Stomach smooth muscle (tissue), 2 donors: ENCODE measurements at regions not wholly inside any gene's neighbourhood (a gene's known extent, or its start where the extent isn't known, plus 50 kb on each side); places are given as distances from the start of the nearest gene placed in this dataset.

ENCODE experiments used
- H3K27ac ChIP-seq: one replicate; pipeline ENCODE4 v1.7.0; 2013; ENCODE audit warnings: mild to moderate bottlenecking, low read length, inconsistent platforms
- H3K27me3 ChIP-seq, 2 donors: one replicate each; pipeline ENCODE4 v1.7.0; 2013; ENCODE audit warnings: low read length in 2 of 2; ENCODE audit not compliant: insufficient read depth in 2 of 2, control insufficient read depth in 1 of 2
- H3K36me3 ChIP-seq, 2 donors: one replicate each; pipeline ENCODE4 v1.7.0; 2013; ENCODE audit warnings: low read length in 2 of 2; ENCODE audit not compliant: control insufficient read depth in 2 of 2, insufficient read depth in 2 of 2
- H3K4me1 ChIP-seq: one replicate; pipeline ENCODE4 v1.7.0; 2013; ENCODE audit warnings: low read length; ENCODE audit not compliant: control insufficient read depth, insufficient read depth
- H3K4me3 ChIP-seq, 2 donors: one replicate each; pipeline ENCODE4 v1.7.0; 2013; ENCODE audit warnings: low read length in 2 of 2
- H3K9ac ChIP-seq, 2 donors: one replicate each; pipeline ENCODE4 v1.7.0; 2013; ENCODE audit warnings: low read length in 2 of 2, mild to moderate bottlenecking in 1 of 2
- H3K9me3 ChIP-seq, 2 donors: one replicate each; pipeline ENCODE4 v1.7.0; 2013; ENCODE audit warnings: low read length in 2 of 2; ENCODE audit not compliant: control insufficient read depth in 2 of 2
- donor health status: healthy.
- donor health status: Pancreatic carcinoma.

GRCh38 chr10:91691981-91692380 is 59.1 kb upstream of the PPP1R3C start:
- Histone ChIP-seq H3K4me1 (no peaks in the 10 kb centered on the region), H3K27ac (no peak overlapping the region)

GRCh38 chr10:91690996-91691676 is 58.3 kb upstream of the PPP1R3C start:
- Histone ChIP-seq H3K9ac (no peak overlapping the region), H3K9me3 (no peaks in the 10 kb centered on the region), H3K36me3 (no peaks in the 10 kb centered on the region), H3K27ac (no peak overlapping the region), H3K27me3 (no peaks in the 10 kb centered on the region), H3K4me3 (no peak overlapping the region), H3K4me1 (no peaks in the 10 kb centered on the region)

More at GRCh38 chr10:91691981-91692380, 59.1 kb upstream of the PPP1R3C start:
- H3K4me3 ChIP-seq, result no peak overlapping the region
- H3K9ac ChIP-seq, result no peak overlapping the region
- H3K9me3 ChIP-seq, result no peaks in the 10 kb centered on the region
- H3K27me3 ChIP-seq, result no peaks in the 10 kb centered on the region
- H3K36me3 ChIP-seq, result no peaks in the 10 kb centered on the region

GRCh38 chr10:91690412-91690811 is 57.5 kb upstream of the PPP1R3C start:
- H3K27me3 ChIP-seq, result no peaks in the 10 kb centered on the region
- no peaks in the 10 kb centered on the region for H3K4me1 ChIP-seq
- no peaks in the 10 kb centered on the region for H3K9me3 ChIP-seq
- no peak overlapping the region for H3K4me3 ChIP-seq
- no peaks in the 10 kb centered on the region for H3K36me3 ChIP-seq
- H3K27ac ChIP-seq, result no peak overlapping the region
- H3K9ac ChIP-seq, result no peak overlapping the region

- H3K27me3 ChIP-seq, result no peaks in the 10 kb centered on the region
- H3K9ac ChIP-seq, result no peak overlapping the region
- no peaks in the 10 kb centered on the region for H3K4me1 ChIP-seq
- H3K27ac ChIP-seq, result no peak overlapping the region
- H3K9me3 ChIP-seq, result no peaks in the 10 kb centered on the region
- no peak overlapping the region for H3K4me3 ChIP-seq
- H3K36me3 ChIP-seq, result no peaks in the 10 kb centered on the region
These were observed 56.9 kb upstream of the PPP1R3C start for GRCh38 chr10:91689731-91690168.

- Histone ChIP-seq H3K9me3 (no peaks in the 10 kb centered on the region), H3K27ac (no peak overlapping the region), H3K9ac (no peak overlapping the region), H3K4me1 (no peaks in the 10 kb centered on the region), H3K4me3 (no peak overlapping the region), H3K27me3 (no peaks in the 10 kb centered on the region), H3K36me3 (no peaks in the 10 kb centered on the region)
These were observed 52.0 kb upstream of the PPP1R3C start for GRCh38 chr10:91684841-91685240.

GRCh38 chr10:91683975-91684374 is 51.1 kb upstream of the PPP1R3C start:
- no peak overlapping the region for H3K9ac ChIP-seq
- H3K4me3 ChIP-seq, result no peak overlapping the region
- no peaks in the 10 kb centered on the region for H3K9me3 ChIP-seq
- H3K27me3 ChIP-seq, result no peaks in the 10 kb centered on the region
- no peaks in the 10 kb centered on the region for H3K4me1 ChIP-seq
- H3K36me3 ChIP-seq, result no peaks in the 10 kb centered on the region
- H3K27ac ChIP-seq, result no peak overlapping the region

- Histone ChIP-seq H3K9me3 (no peaks in the 10 kb centered on the region), H3K27me3 (no peaks in the 10 kb centered on the region)
These were observed 50.0 kb upstream of the PPP1R3C start for GRCh38 chr10:91682912-91683311.

More at GRCh38 chr10:91682912-91683311, 50.0 kb upstream of the PPP1R3C start:
- H3K27ac ChIP-seq, result no peak overlapping the region
- H3K9ac ChIP-seq, result no peak overlapping the region
- no peaks in the 10 kb centered on the region for H3K4me1 ChIP-seq
- H3K4me3 ChIP-seq, result no peak overlapping the region
- H3K36me3 ChIP-seq, result no peaks in the 10 kb centered on the region
